ENCODE measurements at regions not wholly inside any gene's neighbourhood (a gene's known extent, or its start where the extent isn't known, plus 50 kb on each side); places are given as distances from the start of the nearest gene placed in this dataset.
"Not testable (repeated sequence)": the region's sequence is repeated elsewhere in the genome, so short reads cannot be mapped to it uniquely, and the experiment has no call there.

GRCh38 chr15:22179043-22179442 is 98.7 kb downstream of the OR4M2 start:
- DNase-seq; H3K4me3 ChIP-seq (ENCODE audit: control insufficient read depth in 1 of 7, extremely low read depth in 1 of 7, insufficient read depth in 4 of 7, low read depth in 2 of 7, low read length in 6 of 7); H3K4me1 ChIP-seq (ENCODE audit: control extremely low read depth in 1 of 4, control insufficient read depth in 4 of 4, insufficient read depth in 4 of 4, low read length in 3 of 4); CTCF ChIA-PET; H3K36me3 ChIP-seq (ENCODE audit: control insufficient read depth in 4 of 4, insufficient read depth in 4 of 4, low read length in 3 of 4); H3K9me3 ChIP-seq (ENCODE audit: control extremely low read depth in 1 of 5, control insufficient read depth in 4 of 5, insufficient read depth in 2 of 5, low read depth in 1 of 5, low read length in 4 of 5); POLR2A ChIA-PET; H3K27me3 ChIP-seq (replicated peaks in 2 of 5; ENCODE audit: control insufficient read depth in 4 of 5, insufficient read depth in 5 of 5, low read length in 4 of 5); H3K27ac ChIP-seq (ENCODE audit: insufficient read depth in 1 of 2, low read depth in 1 of 2, low read length in 2 of 2, poor library complexity in 1 of 2, severe bottlenecking in 2 of 2): not testable (repeated sequence)
- WGBS (ENCODE audit: insufficient coverage): no CpG with 5 or more reads among the region's 3 CpGs

DNA sequence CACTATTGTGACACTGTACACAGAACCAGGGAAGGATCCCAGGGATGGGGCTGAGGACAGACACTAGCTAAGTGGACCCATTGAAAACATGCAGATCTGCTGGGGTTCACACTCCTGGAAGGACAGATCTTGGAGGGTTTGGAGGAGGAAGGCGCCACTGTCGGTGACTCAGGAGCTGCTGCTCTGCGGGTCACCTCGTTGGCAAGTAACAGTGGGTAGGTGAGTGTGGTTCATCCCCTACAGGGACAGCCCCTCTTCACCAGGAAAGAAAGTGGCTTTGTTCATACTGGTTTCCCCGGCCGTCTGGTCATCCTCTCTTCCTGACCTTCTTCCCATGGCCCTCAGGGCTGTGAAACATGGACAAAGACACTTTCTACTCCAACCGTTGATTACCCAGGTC is 100.3 kb downstream of the OR4M2 start:
- H3K36me3 ChIP-seq (ENCODE audit: control insufficient read depth in 4 of 4, insufficient read depth in 4 of 4, low read length in 3 of 4); POLR2A ChIA-PET; DNase-seq; H3K4me1 ChIP-seq (ENCODE audit: control extremely low read depth in 1 of 4, control insufficient read depth in 4 of 4, insufficient read depth in 4 of 4, low read length in 3 of 4); CTCF ChIA-PET; H3K4me3 ChIP-seq (ENCODE audit: control insufficient read depth in 1 of 7, extremely low read depth in 1 of 7, insufficient read depth in 4 of 7, low read depth in 2 of 7, low read length in 6 of 7); H3K27me3 ChIP-seq (replicated peaks in 2 of 5; ENCODE audit: control insufficient read depth in 4 of 5, insufficient read depth in 5 of 5, low read length in 4 of 5); H3K27ac ChIP-seq (ENCODE audit: insufficient read depth in 1 of 2, low read depth in 1 of 2, low read length in 2 of 2, poor library complexity in 1 of 2, severe bottlenecking in 2 of 2); H3K9me3 ChIP-seq (ENCODE audit: control extremely low read depth in 1 of 5, control insufficient read depth in 4 of 5, insufficient read depth in 2 of 5, low read depth in 1 of 5, low read length in 4 of 5): not testable (repeated sequence)
- no CpG with 5 or more reads among the region's 7 CpGs for WGBS (ENCODE audit: insufficient coverage)

- DNase-seq; H3K36me3 ChIP-seq (ENCODE audit: control insufficient read depth in 4 of 4, insufficient read depth in 4 of 4, low read length in 3 of 4); CTCF ChIA-PET; H3K27ac ChIP-seq (ENCODE audit: insufficient read depth in 1 of 2, low read depth in 1 of 2, low read length in 2 of 2, poor library complexity in 1 of 2, severe bottlenecking in 2 of 2); H3K9me3 ChIP-seq (ENCODE audit: control extremely low read depth in 1 of 5, control insufficient read depth in 4 of 5, insufficient read depth in 2 of 5, low read depth in 1 of 5, low read length in 4 of 5); H3K4me3 ChIP-seq (ENCODE audit: control insufficient read depth in 1 of 7, extremely low read depth in 1 of 7, insufficient read depth in 4 of 7, low read depth in 2 of 7, low read length in 6 of 7); POLR2A ChIA-PET; H3K27me3 ChIP-seq (replicated peaks in 2 of 5; ENCODE audit: control insufficient read depth in 4 of 5, insufficient read depth in 5 of 5, low read length in 4 of 5); H3K4me1 ChIP-seq (ENCODE audit: control extremely low read depth in 1 of 4, control insufficient read depth in 4 of 4, insufficient read depth in 4 of 4, low read length in 3 of 4): not testable (repeated sequence)
- WGBS (ENCODE audit: insufficient coverage): no CpG with 5 or more reads among the region's 15 CpGs
Observed at GRCh38 chr15:22184678-22185077, 104.4 kb downstream of the OR4M2 start.

DNA sequence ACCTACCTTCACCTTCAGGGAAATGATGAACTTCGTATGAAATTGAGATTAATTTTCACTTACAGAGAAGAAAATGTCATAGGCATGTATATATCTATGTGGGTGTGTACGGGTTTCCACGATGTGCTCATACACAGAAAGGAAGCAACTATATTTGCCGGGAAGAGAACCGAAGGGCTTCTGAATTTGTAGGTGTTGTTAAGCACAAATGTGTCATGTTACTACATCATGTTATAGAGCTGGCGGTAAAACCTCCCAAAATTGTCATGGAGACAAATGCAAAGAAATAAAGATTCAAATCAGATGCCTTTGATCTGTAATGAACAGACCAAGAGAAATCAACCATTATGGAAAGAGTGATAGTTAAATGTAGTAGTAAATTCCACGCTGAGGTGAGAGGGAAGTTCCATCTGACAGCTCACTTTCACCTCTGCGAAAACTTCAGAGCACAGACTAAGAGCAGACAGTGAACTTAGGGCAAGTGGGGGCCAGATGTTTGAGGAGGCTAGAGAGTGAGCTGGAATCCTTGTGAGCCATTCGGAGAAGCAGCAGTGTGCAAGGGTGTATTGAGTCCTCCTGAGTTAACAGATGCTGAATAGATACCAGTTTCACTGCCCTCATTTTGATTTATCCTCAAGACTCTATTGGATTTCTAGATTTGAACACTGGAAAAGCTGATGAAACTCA is 106.7 kb downstream of the OR4M2 start:
- H3K27me3 ChIP-seq (replicated peaks in 2 of 5; ENCODE audit: control insufficient read depth in 4 of 5, insufficient read depth in 5 of 5, low read length in 4 of 5); POLR2A ChIA-PET; H3K9me3 ChIP-seq (ENCODE audit: control extremely low read depth in 1 of 5, control insufficient read depth in 4 of 5, insufficient read depth in 2 of 5, low read depth in 1 of 5, low read length in 4 of 5); H3K4me1 ChIP-seq (ENCODE audit: control extremely low read depth in 1 of 4, control insufficient read depth in 4 of 4, insufficient read depth in 4 of 4, low read length in 3 of 4); H3K4me3 ChIP-seq (ENCODE audit: control insufficient read depth in 1 of 7, extremely low read depth in 1 of 7, insufficient read depth in 4 of 7, low read depth in 2 of 7, low read length in 6 of 7); H3K36me3 ChIP-seq (ENCODE audit: control insufficient read depth in 4 of 4, insufficient read depth in 4 of 4, low read length in 3 of 4); CTCF ChIA-PET; H3K27ac ChIP-seq (ENCODE audit: insufficient read depth in 1 of 2, low read depth in 1 of 2, low read length in 2 of 2, poor library complexity in 1 of 2, severe bottlenecking in 2 of 2); DNase-seq: not testable (repeated sequence)
- WGBS (ENCODE audit: insufficient coverage): no CpG with 5 or more reads among the region's 9 CpGs

- H3K27ac ChIP-seq (ENCODE audit: insufficient read depth in 1 of 2, low read depth in 1 of 2, low read length in 2 of 2, poor library complexity in 1 of 2, severe bottlenecking in 2 of 2); H3K9me3 ChIP-seq (ENCODE audit: control extremely low read depth in 1 of 5, control insufficient read depth in 4 of 5, insufficient read depth in 2 of 5, low read depth in 1 of 5, low read length in 4 of 5); H3K36me3 ChIP-seq (ENCODE audit: control insufficient read depth in 4 of 4, insufficient read depth in 4 of 4, low read length in 3 of 4); H3K4me1 ChIP-seq (ENCODE audit: control extremely low read depth in 1 of 4, control insufficient read depth in 4 of 4, insufficient read depth in 4 of 4, low read length in 3 of 4); CTCF ChIA-PET; DNase-seq; POLR2A ChIA-PET; H3K4me3 ChIP-seq (ENCODE audit: control insufficient read depth in 1 of 7, extremely low read depth in 1 of 7, insufficient read depth in 4 of 7, low read depth in 2 of 7, low read length in 6 of 7); H3K27me3 ChIP-seq (replicated peaks in 2 of 5; ENCODE audit: control insufficient read depth in 4 of 5, insufficient read depth in 5 of 5, low read length in 4 of 5): not testable (repeated sequence)
- no CpG with 5 or more reads among the region's 3 CpGs for WGBS (ENCODE audit: insufficient coverage)
Observed at GRCh38 chr15:22191818-22192217, 111.5 kb downstream of the OR4M2 start.

DNA sequence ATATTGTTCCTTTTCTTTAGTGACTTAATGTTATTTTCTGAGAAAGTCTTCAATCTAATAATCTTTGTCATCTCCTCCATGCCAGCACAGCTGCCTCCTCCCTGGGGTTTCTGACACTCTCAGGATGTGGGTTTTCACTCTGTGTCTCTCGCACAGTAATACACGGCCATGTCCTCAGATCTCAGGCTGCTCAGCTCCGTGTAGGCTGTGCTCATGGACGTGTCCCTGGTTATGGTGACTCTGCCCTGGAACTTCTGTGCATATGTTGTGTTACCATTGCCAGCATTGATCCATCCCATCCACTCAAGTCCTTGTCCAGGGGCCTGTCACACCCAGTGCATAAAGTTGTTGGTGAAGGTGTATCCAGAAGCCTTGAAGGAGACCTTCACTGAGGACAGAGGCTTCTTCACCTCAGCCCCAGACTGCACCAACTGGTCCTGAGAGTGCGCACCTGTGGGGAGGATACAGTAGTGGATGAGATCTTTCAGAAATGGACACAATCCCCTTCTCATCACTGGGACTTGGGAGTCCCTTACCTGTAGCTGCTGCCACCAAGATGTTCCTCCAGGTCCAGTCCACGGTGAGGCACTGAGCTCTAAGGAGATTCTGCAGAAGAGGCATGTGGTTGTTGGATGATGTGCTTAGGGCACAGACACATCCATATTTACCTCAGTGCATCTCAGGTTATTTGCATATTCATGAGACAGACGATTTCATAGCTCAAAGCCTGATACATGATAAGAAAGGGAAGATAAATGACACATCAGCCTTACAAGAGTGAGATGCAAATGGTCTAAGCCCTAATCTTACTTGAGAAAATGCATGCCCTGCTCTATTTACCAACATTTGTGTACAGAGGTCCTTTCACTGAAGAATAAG is 114.7 kb downstream of the OR4M2 start:
- CTCF ChIA-PET; H3K4me1 ChIP-seq (ENCODE audit: control extremely low read depth in 1 of 4, control insufficient read depth in 4 of 4, insufficient read depth in 4 of 4, low read length in 3 of 4); H3K9me3 ChIP-seq (ENCODE audit: control extremely low read depth in 1 of 5, control insufficient read depth in 4 of 5, insufficient read depth in 2 of 5, low read depth in 1 of 5, low read length in 4 of 5); DNase-seq; H3K36me3 ChIP-seq (ENCODE audit: control insufficient read depth in 4 of 4, insufficient read depth in 4 of 4, low read length in 3 of 4); H3K4me3 ChIP-seq (ENCODE audit: control insufficient read depth in 1 of 7, extremely low read depth in 1 of 7, insufficient read depth in 4 of 7, low read depth in 2 of 7, low read length in 6 of 7); POLR2A ChIA-PET; H3K27ac ChIP-seq (ENCODE audit: insufficient read depth in 1 of 2, low read depth in 1 of 2, low read length in 2 of 2, poor library complexity in 1 of 2, severe bottlenecking in 2 of 2); H3K27me3 ChIP-seq (replicated peaks in 2 of 5; ENCODE audit: control insufficient read depth in 4 of 5, insufficient read depth in 5 of 5, low read length in 4 of 5): not testable (repeated sequence)
- no CpG with 5 or more reads among the region's 7 CpGs for whole genome bisulfite sequencing (ENCODE audit: insufficient coverage)

DNA sequence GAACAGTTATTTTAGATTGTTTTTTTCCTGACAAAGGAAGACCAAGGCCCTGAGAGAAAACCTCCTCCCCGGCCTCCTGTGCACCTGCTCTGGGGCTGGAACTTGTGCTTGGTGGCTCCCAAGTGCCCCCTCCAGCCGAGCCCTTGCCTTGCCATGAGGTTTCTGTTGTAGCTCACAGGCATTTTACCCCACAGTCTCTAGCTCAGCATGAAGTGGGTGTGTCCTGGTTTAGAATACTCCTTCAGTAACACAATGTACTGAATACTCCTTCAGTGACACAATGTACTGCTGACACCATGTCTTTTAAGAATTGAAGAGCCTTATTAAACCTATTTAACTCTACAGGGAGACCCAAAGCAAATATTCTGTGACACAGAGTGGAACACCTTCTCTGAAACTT is 116.1 kb downstream of the OR4M2 start:
- H3K36me3 ChIP-seq (ENCODE audit: control insufficient read depth in 4 of 4, insufficient read depth in 4 of 4, low read length in 3 of 4); H3K9me3 ChIP-seq (ENCODE audit: control extremely low read depth in 1 of 5, control insufficient read depth in 4 of 5, insufficient read depth in 2 of 5, low read depth in 1 of 5, low read length in 4 of 5); POLR2A ChIA-PET; DNase-seq; H3K4me1 ChIP-seq (ENCODE audit: control extremely low read depth in 1 of 4, control insufficient read depth in 4 of 4, insufficient read depth in 4 of 4, low read length in 3 of 4); CTCF ChIA-PET; H3K27me3 ChIP-seq (replicated peaks in 2 of 5; ENCODE audit: control insufficient read depth in 4 of 5, insufficient read depth in 5 of 5, low read length in 4 of 5); H3K4me3 ChIP-seq (ENCODE audit: control insufficient read depth in 1 of 7, extremely low read depth in 1 of 7, insufficient read depth in 4 of 7, low read depth in 2 of 7, low read length in 6 of 7); H3K27ac ChIP-seq (ENCODE audit: insufficient read depth in 1 of 2, low read depth in 1 of 2, low read length in 2 of 2, poor library complexity in 1 of 2, severe bottlenecking in 2 of 2): not testable (repeated sequence)
- WGBS (ENCODE audit: insufficient coverage): no CpG with 5 or more reads among the region's 2 CpGs
